SJCRH30 (cell line): ENCODE measurements at regions not wholly inside any gene's neighbourhood (a gene's known extent, or its start where the extent isn't known, plus 50 kb on each side); places are given as distances from the start of the nearest gene placed in this dataset.

Experiments
- DNase-seq, 2 experiments: peaks; one replicate each; pipeline ENCODE4 v3.0.0-alpha.2; 2015 to 2020
- H3K27ac ChIP-seq: fragments of 250-450 bp; sonication (Bioruptor Pico); 2 replicates; pipeline ENCODE4 v1.5.1; 2020; ENCODE audit warnings: mild to moderate bottlenecking, moderate library complexity
- H3K27me3 ChIP-seq: fragments of 250-450 bp; sonication (Bioruptor Pico); 2 replicates; pipeline ENCODE4 v1.5.1; 2020; ENCODE audit warnings: mild to moderate bottlenecking, moderate library complexity
- H3K36me3 ChIP-seq: fragments of 250-450 bp; sonication (Bioruptor Pico); 2 replicates; pipeline ENCODE4 v1.5.1; 2020; ENCODE audit warnings: mild to moderate bottlenecking, moderate library complexity
- H3K4me1 ChIP-seq: fragments of 250-450 bp; sonication (Bioruptor Pico); 2 replicates; pipeline ENCODE4 v1.5.1; 2020; ENCODE audit warnings: mild to moderate bottlenecking, moderate library complexity
- H3K4me3 ChIP-seq: fragments of 250-450 bp; sonication (Bioruptor Pico); 2 replicates; pipeline ENCODE4 v1.5.1; 2020; ENCODE audit warnings: mild to moderate bottlenecking, moderate library complexity
- H3K9me3 ChIP-seq: fragments of 250-450 bp; sonication (Bioruptor Pico); replicated peaks from 2 replicates; pipeline ENCODE4 v1.5.1; 2020; ENCODE audit warnings: mild to moderate bottlenecking, moderate library complexity

DNA sequence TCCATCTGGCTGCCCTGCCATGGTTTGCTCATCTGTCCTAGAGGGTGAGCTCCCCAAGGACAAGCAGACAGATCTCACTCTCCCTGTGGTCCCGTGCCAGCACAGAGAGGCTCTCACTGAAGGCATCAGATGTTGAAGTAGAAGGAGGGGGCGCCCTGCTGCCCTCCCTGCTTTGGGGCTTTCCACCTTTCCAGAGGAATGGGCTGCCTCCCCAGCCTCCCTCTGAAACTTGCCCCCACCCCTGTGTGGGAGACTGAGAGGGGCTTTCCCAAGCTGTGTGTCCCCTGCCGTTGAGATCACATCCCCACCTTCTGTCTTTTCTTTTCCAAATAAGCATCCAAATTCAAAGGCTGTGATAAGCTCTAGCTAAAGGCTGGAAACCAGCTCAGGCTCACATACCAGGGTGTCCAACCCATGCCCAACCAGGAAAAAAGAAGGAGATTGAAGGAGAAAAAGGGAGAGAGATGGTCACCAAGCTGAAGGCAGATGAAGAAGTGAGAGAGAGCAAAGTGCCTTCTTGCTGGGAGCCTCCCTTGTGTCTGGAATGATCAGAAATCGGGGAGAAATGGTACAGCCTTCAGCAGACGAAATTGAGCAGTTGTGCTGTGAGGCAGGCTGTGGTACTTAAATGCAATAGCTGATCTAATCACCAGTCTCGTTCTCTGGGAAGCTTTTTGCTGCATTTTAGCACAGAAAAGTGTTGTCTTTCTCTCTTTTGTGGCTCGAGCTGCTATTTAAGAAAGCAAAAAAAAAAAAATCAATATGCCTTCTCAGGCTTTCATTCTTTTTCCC is 145.9 kb upstream of the LHX1 start:
- no peak overlapping the region for H3K27ac ChIP-seq
- H3K9me3 ChIP-seq, result no peaks in the 10 kb centered on the region

DNA sequence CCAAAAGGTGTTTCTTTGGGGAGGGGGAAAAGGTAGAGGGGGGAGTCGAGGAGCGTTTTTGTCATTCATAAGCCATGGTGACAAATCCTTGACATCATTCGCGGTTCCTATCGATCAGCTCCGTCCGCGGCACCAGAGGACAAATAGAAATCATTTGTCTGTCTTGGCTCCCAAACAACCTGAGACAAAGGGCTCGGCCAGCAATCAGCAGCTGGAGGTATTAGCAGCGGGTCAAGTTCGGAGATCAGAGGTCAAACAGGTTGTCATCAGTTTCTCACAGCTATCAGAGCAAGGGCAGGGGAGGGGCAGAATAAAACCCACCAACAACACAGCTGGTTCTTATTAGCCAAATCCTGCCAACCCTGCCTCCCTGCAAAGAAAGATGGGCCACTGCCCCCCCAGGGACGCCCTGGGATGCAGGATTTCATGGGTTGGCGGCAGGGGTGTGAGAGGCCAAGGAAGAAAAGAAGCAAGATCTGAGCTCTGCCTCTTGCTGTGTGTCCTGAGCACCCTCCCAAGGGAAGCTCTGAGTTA is 145.3 kb upstream of the LHX1 start:
- H3K4me3 ChIP-seq, result no peak overlapping the region
- no peaks in the 10 kb centered on the region for H3K36me3 ChIP-seq
- no peak for DNase-seq
- peaks cover 11% of the 10 kb centered on the region; the same call in 1 of the 2 replicates for H3K27me3 ChIP-seq
- no peaks in the 10 kb centered on the region for H3K9me3 ChIP-seq
- H3K4me1 ChIP-seq, result no peaks in the 10 kb centered on the region
- H3K27ac ChIP-seq, result no peak overlapping the region

More for the DNA sequence above, 145.9 kb upstream of the LHX1 start:
- no peak for DNase-seq
- no peaks in the 10 kb centered on the region for H3K4me1 ChIP-seq
- H3K36me3 ChIP-seq, result no peaks in the 10 kb centered on the region
- peaks cover 11% of the 10 kb centered on the region; the same call in 1 of the 2 replicates for H3K27me3 ChIP-seq
- no peak overlapping the region for H3K4me3 ChIP-seq

GRCh38 chr17:36792849-36793248 is 144.4 kb upstream of the LHX1 start:
- no peaks in the 10 kb centered on the region for H3K36me3 ChIP-seq
- no peaks in the 10 kb centered on the region for H3K9me3 ChIP-seq
- peaks cover 15% of the 10 kb centered on the region; the same call in 1 of the 2 replicates for H3K27me3 ChIP-seq
- no peak overlapping the region for H3K4me3 ChIP-seq
- no peak overlapping the region for H3K27ac ChIP-seq
- H3K4me1 ChIP-seq, result no peaks in the 10 kb centered on the region
- no peak for DNase-seq

GRCh38 chr17:36793976-36794375 is 143.3 kb upstream of the LHX1 start:
- Histone ChIP-seq H3K36me3 (no peaks in the 10 kb centered on the region), H3K27ac (no peak overlapping the region), H3K9me3 (no peaks in the 10 kb centered on the region), H3K4me3 (no peak overlapping the region), H3K27me3 (peaks cover 19% of the 10 kb centered on the region; the same call in 1 of the 2 replicates), H3K4me1 (no peaks in the 10 kb centered on the region)
- DNase-seq, result no peak

DNA sequence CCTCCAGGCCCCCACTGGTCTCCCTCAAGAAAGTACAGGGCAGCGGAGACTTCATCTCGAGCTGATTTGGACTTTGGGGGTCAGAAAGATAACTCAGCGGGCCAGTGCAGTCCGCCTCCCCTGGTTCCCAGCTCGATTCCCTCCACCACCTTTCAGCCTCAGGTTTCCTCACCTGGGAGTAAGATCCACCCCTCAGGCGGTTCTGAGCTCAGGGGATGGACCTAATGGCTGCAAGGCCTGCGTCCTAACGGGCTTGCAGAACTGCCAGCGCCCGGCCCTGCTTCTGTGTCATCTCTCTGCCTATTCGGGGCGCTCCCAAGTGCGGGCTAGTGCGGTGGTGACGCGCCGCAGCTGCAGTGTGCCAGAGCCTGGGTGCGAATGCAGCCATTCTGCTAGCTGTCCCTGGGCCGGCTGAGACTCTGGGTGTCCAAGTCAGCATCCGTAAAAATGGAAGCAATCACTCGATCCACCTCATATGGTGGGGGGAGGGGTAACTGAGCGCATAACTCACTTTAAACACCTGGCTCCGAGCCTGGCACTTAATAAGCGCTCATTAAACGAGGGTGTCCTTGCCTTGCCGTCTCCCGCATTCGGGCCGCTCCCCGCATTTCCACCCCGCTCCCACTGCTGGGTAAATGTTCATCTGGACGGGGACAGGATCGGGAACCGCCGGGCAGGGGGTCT is 129.6 kb upstream of the LHX1 start:
- no peak for DNase-seq
- Histone ChIP-seq H3K4me1 (no peaks in the 10 kb centered on the region), H3K27ac (no peak overlapping the region), H3K9me3 (no peaks in the 10 kb centered on the region), H3K36me3 (no peaks in the 10 kb centered on the region), H3K27me3 (peaks cover 10% of the 10 kb centered on the region; the same call in 1 of the 2 replicates), H3K4me3 (no peak overlapping the region)

- no peak for DNase-seq
- H3K36me3 ChIP-seq, result no peaks in the 10 kb centered on the region
- H3K9me3 ChIP-seq, result no peaks in the 10 kb centered on the region
- no peak overlapping the region for H3K4me3 ChIP-seq
- no peak overlapping the region for H3K27ac ChIP-seq
- H3K27me3 ChIP-seq, result peaks cover 13% of the 10 kb centered on the region; the same call in 1 of the 2 replicates
- no peaks in the 10 kb centered on the region for H3K4me1 ChIP-seq
Observed at GRCh38 chr17:36808180-36808661, 129.1 kb upstream of the LHX1 start.

DNA sequence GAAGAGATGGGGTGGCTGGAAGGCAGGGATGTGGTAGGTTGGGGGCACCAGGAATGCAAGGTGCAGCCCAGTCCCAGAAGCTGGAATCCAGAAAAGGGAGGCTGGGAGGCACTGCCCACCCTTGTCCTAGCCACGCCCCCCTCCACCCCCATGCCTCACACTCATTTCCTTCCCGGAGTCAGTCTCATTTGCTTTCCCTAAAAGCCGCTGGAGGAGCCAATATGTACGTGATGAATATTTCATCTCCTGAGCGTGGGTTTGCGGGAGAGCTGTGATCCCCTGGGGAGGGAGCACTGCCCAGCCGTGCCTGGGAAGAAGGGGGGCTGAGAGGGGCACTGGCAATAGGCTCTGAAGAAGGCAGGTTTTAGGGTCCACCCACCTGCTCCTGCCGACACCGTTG is 124.5 kb upstream of the LHX1 start:
- H3K4me1 ChIP-seq, result no peaks in the 10 kb centered on the region
- no peak overlapping the region for H3K27ac ChIP-seq
- DNase-seq, result no peak
- H3K4me3 ChIP-seq, result no peak overlapping the region
- peaks cover 26% of the 10 kb centered on the region; the same call in 1 of the 2 replicates for H3K27me3 ChIP-seq
- no peaks in the 10 kb centered on the region for H3K9me3 ChIP-seq
- no peaks in the 10 kb centered on the region for H3K36me3 ChIP-seq

- Histone ChIP-seq H3K4me1 (no peaks in the 10 kb centered on the region), H3K4me3 (no peak overlapping the region), H3K27ac (no peak overlapping the region), H3K36me3 (no peaks in the 10 kb centered on the region), H3K27me3 (peaks cover 26% of the 10 kb centered on the region; the same call in 1 of the 2 replicates), H3K9me3 (no peaks in the 10 kb centered on the region)
- no peak for DNase-seq
Observed at GRCh38 chr17:36813357-36813756, 123.9 kb upstream of the LHX1 start.

GRCh38 chr17:36813957-36814563 is 123.2 kb upstream of the LHX1 start:
- Histone ChIP-seq H3K4me1 (no peaks in the 10 kb centered on the region), H3K4me3 (no peak overlapping the region), H3K27ac (no peak overlapping the region), H3K9me3 (no peaks in the 10 kb centered on the region), H3K27me3 (peaks cover 26% of the 10 kb centered on the region; the same call in 1 of the 2 replicates), H3K36me3 (no peaks in the 10 kb centered on the region)
- no peak for DNase-seq

GRCh38 chr17:36814958-36815357 is 122.3 kb upstream of the LHX1 start:
- DNase-seq, result no peak
- no peak overlapping the region for H3K27ac ChIP-seq
- H3K27me3 ChIP-seq, result peaks cover 31% of the 10 kb centered on the region; the same call in 1 of the 2 replicates
- no peaks in the 10 kb centered on the region for H3K9me3 ChIP-seq
- no peaks in the 10 kb centered on the region for H3K36me3 ChIP-seq
- H3K4me3 ChIP-seq, result no peak overlapping the region
- H3K4me1 ChIP-seq, result no peaks in the 10 kb centered on the region

- Histone ChIP-seq H3K9me3 (no peaks in the 10 kb centered on the region), H3K4me3 (no peak overlapping the region), H3K36me3 (no peaks in the 10 kb centered on the region), H3K4me1 (no peaks in the 10 kb centered on the region), H3K27ac (no peak overlapping the region), H3K27me3 (peaks cover 36% of the 10 kb centered on the region; the same call in 1 of the 2 replicates)
- DNase-seq, result no peak
Observed at GRCh38 chr17:36816214-36816906, 120.9 kb upstream of the LHX1 start.

GRCh38 chr17:36816907-36817288 is 120.4 kb upstream of the LHX1 start:
- H3K9me3 ChIP-seq, result no peaks in the 10 kb centered on the region
- H3K4me3 ChIP-seq, result no peak overlapping the region
- DNase-seq, result no peak
- H3K4me1 ChIP-seq, result no peaks in the 10 kb centered on the region
- H3K36me3 ChIP-seq, result no peaks in the 10 kb centered on the region
- peaks cover 38% of the 10 kb centered on the region; the same call in 1 of the 2 replicates for H3K27me3 ChIP-seq
- H3K27ac ChIP-seq, result no peak overlapping the region

GRCh38 chr17:36817483-36818048 is 119.7 kb upstream of the LHX1 start:
- peaks cover 33% of the 10 kb centered on the region; the same call in 1 of the 2 replicates for H3K27me3 ChIP-seq
- no peak overlapping the region for H3K27ac ChIP-seq
- no peak overlapping the region for H3K4me3 ChIP-seq
- DNase-seq, result no peak
- no peaks in the 10 kb centered on the region for H3K36me3 ChIP-seq
- H3K9me3 ChIP-seq, result no peaks in the 10 kb centered on the region
- H3K4me1 ChIP-seq, result no peaks in the 10 kb centered on the region
